GM19438 (cell line): ENCODE measurements at regions not wholly inside any gene's neighbourhood (a gene's known extent, or its start where the extent isn't known, plus 50 kb on each side); places are given as distances from the start of the nearest gene placed in this dataset.
"Not testable (repeated sequence)": the region's sequence is repeated elsewhere in the genome, so short reads cannot be mapped to it uniquely, and the experiment has no call there.

Source experiments
- ATAC-seq: cut with Tn5 transposase; IDR thresholded peaks from one replicate; pipeline ENCODE4 v1.9.1; 2021; ENCODE audit warnings: low read depth; ENCODE audit not compliant: unreplicated experiment

- not testable (repeated sequence) for ATAC-seq
Measured at GRCh38 chr12:67110345-67110744, 158.8 kb upstream of the CAND1 start.

GRCh38 chr12:67111182-67111581 is 158.0 kb upstream of the CAND1 start:
- no peak for ATAC-seq

- ATAC-seq: no peak
Measured at GRCh38 chr12:67112586-67112985, 156.6 kb upstream of the CAND1 start.

GRCh38 chr12:67116134-67116533 is 153.0 kb upstream of the CAND1 start:
- ATAC-seq: no peak

GRCh38 chr12:67122584-67122983 is 146.6 kb upstream of the CAND1 start:
- no peak for ATAC-seq

- no peak for ATAC-seq
Measured at GRCh38 chr12:67137256-67137655, 131.9 kb upstream of the CAND1 start.

GRCh38 chr12:67141296-67142018 is 127.7 kb upstream of the CAND1 start:
- no peak for ATAC-seq

- no peak for ATAC-seq
Measured at GRCh38 chr12:67145692-67146091, 123.5 kb upstream of the CAND1 start.

GRCh38 chr12:67147030-67147429 is 122.1 kb upstream of the CAND1 start:
- no peak for ATAC-seq

GRCh38 chr12:67147447-67147846 is 121.7 kb upstream of the CAND1 start:
- no peak for ATAC-seq

GRCh38 chr12:67148265-67148664 is 120.9 kb upstream of the CAND1 start:
- ATAC-seq: no peak

- no peak for ATAC-seq
Measured at GRCh38 chr12:67151886-67152285, 117.3 kb upstream of the CAND1 start.

- no peak for ATAC-seq
Measured at GRCh38 chr12:67152451-67152850, 116.7 kb upstream of the CAND1 start.

- no peak for ATAC-seq
Measured at GRCh38 chr12:67154901-67155300, 114.3 kb upstream of the CAND1 start.

- no peak for ATAC-seq
Measured at GRCh38 chr12:67155863-67156262, 113.3 kb upstream of the CAND1 start.

- ATAC-seq: peak; percentile 80
Measured at GRCh38 chr12:67161322-67161918, 107.7 kb upstream of the CAND1 start.

- no peak for ATAC-seq
Measured at GRCh38 chr12:67173258-67173657, 95.9 kb upstream of the CAND1 start.

GRCh38 chr12:67182551-67182950 is 86.6 kb upstream of the CAND1 start:
- no peak for ATAC-seq

- no peak for ATAC-seq
Measured at GRCh38 chr12:67193704-67194103, 75.5 kb upstream of the CAND1 start.

- ATAC-seq: no peak
Measured at GRCh38 chr12:67200386-67200785, 68.8 kb upstream of the CAND1 start.

- no peak for ATAC-seq
Measured at GRCh38 chr12:67202011-67202677, 67.0 kb upstream of the CAND1 start.

GRCh38 chr12:67202678-67203012 is 66.5 kb upstream of the CAND1 start:
- no peak for ATAC-seq
